GM20000 (cell line): ENCODE measurements at regions not wholly inside any gene's neighbourhood (a gene's known extent, or its start where the extent isn't known, plus 50 kb on each side); places are given as distances from the start of the nearest gene placed in this dataset.

Experiments used
- DNase-seq: peaks from one replicate; pipeline ENCODE4 v3.0.0; 2012; ENCODE audit warnings: low spot score
- CTCF ChIP-seq: IDR thresholded peaks from 2 replicates; pipeline ENCODE4 v1.5.1; 2012; ENCODE audit warnings: mild to moderate bottlenecking, control low read depth; ENCODE audit errors: extremely low read depth, missing control alignments

GRCh38 chrX:69323786-69324720 is 158.8 kb upstream of the PJA1 start:
- no peak for DNase-seq
- TF ChIP-seq CTCF, result no peak

GRCh38 chrX:69321789-69322188 is 156.5 kb upstream of the PJA1 start:
- TF ChIP-seq CTCF, result no peak
- no peak for DNase-seq

- no peak for TF ChIP-seq CTCF
- DNase-seq, result no peak
Measured at GRCh38 chrX:69321006-69321655, 155.9 kb upstream of the PJA1 start.

GRCh38 chrX:69320116-69320515 is 154.9 kb upstream of the PJA1 start:
- peak; percentile 0 for DNase-seq
- no peak for TF ChIP-seq CTCF

GRCh38 chrX:69319376-69319775 is 154.1 kb upstream of the PJA1 start:
- no peak for DNase-seq
- TF ChIP-seq CTCF, result no peak

GRCh38 chrX:69318651-69319340 is 153.5 kb upstream of the PJA1 start:
- TF ChIP-seq CTCF, result no peak
- no peak for DNase-seq

GRCh38 chrX:69317721-69318120 is 152.5 kb upstream of the PJA1 start:
- DNase-seq, result no peak
- no peak for TF ChIP-seq CTCF
